Activated naive CD4-positive, alpha-beta T cell treated with anti-CD3 and anti-CD28 coated beads, Interleukin-2, amount 50 U/mL, for 72 hours (primary cell): ENCODE measurements at regions not wholly inside any gene's neighbourhood (a gene's known extent, or its start where the extent isn't known, plus 50 kb on each side); places are given as distances from the start of the nearest gene placed in this dataset.

Experiments
- ATAC-seq, 2 donors: fragments of 150-1000 bp; cut with Tn5 transposase; 2 replicates each; pipeline ENCODE4 v1.10.0; 2021; ENCODE audit warnings: mild to moderate bottlenecking in 2 of 2, moderate library complexity in 2 of 2
- DNase-seq, 2 donors: peaks; one replicate each; pipeline ENCODE4 v3.0.0; 2021 to 2022; ENCODE audit warnings: low spot score in 2 of 2
- H3K27ac Mint-ChIP-seq, 2 donors: one replicate each; pipeline ENCODE4 v1.8.0; 2022; ENCODE audit warnings: mild to moderate bottlenecking in 2 of 2, mixed read lengths in 2 of 2
- H3K36me3 Mint-ChIP-seq, 2 donors: one replicate each; pipeline ENCODE4 v1.8.0; 2022; ENCODE audit warnings: mixed read lengths in 2 of 2
- H3K9me3 Mint-ChIP-seq, 2 donors: one replicate each; pipeline ENCODE4 v1.8.0; 2022; ENCODE audit warnings: mixed read lengths in 2 of 2

GRCh38 chr5:3230254-3230653, 365.4 kb upstream of the IRX1 start:
- Mint-ChIP-seq H3K9me3 (no peaks in the 10 kb centered on the region), H3K27ac (no peak overlapping the region), H3K36me3 (peaks cover 0 to 4% of the 10 kb centered on the region in 2 donors)
- ATAC-seq (no peak), DNase-seq (no peak)

- Mint-ChIP-seq H3K36me3 (peaks cover 0 to 5% of the 10 kb centered on the region in 2 donors), H3K27ac (no peak overlapping the region), H3K9me3 (peaks cover 0 to 5% of the 10 kb centered on the region in 2 donors)
- ATAC-seq (no peak), DNase-seq (no peak)
Observed at GRCh38 chr5:3226196-3226920, 369.3 kb upstream of the IRX1 start.

- H3K27ac Mint-ChIP-seq = no peak overlapping the region
- no peak for DNase-seq
- peaks cover 0 to 5% of the 10 kb centered on the region in 2 donors for H3K36me3 Mint-ChIP-seq
- ATAC-seq = no peak
- H3K9me3 Mint-ChIP-seq = peaks cover 0 to 5% of the 10 kb centered on the region in 2 donors
Observed at GRCh38 chr5:3225201-3225960, 370.3 kb upstream of the IRX1 start.

GRCh38 chr5:3222924-3223323, 372.7 kb upstream of the IRX1 start:
- peaks cover 0 to 5% of the 10 kb centered on the region in 2 donors for H3K36me3 Mint-ChIP-seq
- DNase-seq = no peak
- no peak for ATAC-seq
- peaks cover 0 to 5% of the 10 kb centered on the region in 2 donors for H3K9me3 Mint-ChIP-seq
- no peak overlapping the region for H3K27ac Mint-ChIP-seq

GRCh38 chr5:3221432-3221831, 374.2 kb upstream of the IRX1 start:
- H3K27ac Mint-ChIP-seq = no peak overlapping the region
- ATAC-seq = no peak
- peaks cover 0 to 5% of the 10 kb centered on the region in 2 donors for H3K9me3 Mint-ChIP-seq
- no peak for DNase-seq
- peaks cover 0 to 5% of the 10 kb centered on the region in 2 donors for H3K36me3 Mint-ChIP-seq

GRCh38 chr5:3220638-3221288, 374.9 kb upstream of the IRX1 start:
- H3K27ac Mint-ChIP-seq = no peak overlapping the region
- DNase-seq (no peak), ATAC-seq (no peak)
- peaks cover 0 to 5% of the 10 kb centered on the region in 2 donors for H3K36me3 Mint-ChIP-seq
- peaks cover 0 to 5% of the 10 kb centered on the region in 2 donors for H3K9me3 Mint-ChIP-seq

- ATAC-seq = no peak
- no peak overlapping the region for H3K27ac Mint-ChIP-seq
- H3K36me3 Mint-ChIP-seq = peaks cover 0 to under 1% of the 10 kb centered on the region in 2 donors
- no peak for DNase-seq
- peaks cover 0 to 5% of the 10 kb centered on the region in 2 donors for H3K9me3 Mint-ChIP-seq
Observed at GRCh38 chr5:3220201-3220600, 375.4 kb upstream of the IRX1 start.

- Mint-ChIP-seq H3K9me3 (peaks cover 0 to 5% of the 10 kb centered on the region in 2 donors), H3K36me3 (no peaks in the 10 kb centered on the region), H3K27ac (no peak overlapping the region)
- DNase-seq (no peak), ATAC-seq (no peak)
Observed at GRCh38 chr5:3218916-3219650, 376.5 kb upstream of the IRX1 start.

- no peaks in the 10 kb centered on the region for H3K36me3 Mint-ChIP-seq
- H3K27ac Mint-ChIP-seq = no peak overlapping the region
- H3K9me3 Mint-ChIP-seq = peaks cover 0 to 5% of the 10 kb centered on the region in 2 donors
- DNase-seq (no peak), ATAC-seq (no peak)
Observed at GRCh38 chr5:3217771-3218495, 377.7 kb upstream of the IRX1 start.

- Mint-ChIP-seq H3K36me3 (no peaks in the 10 kb centered on the region), H3K27ac (no peak overlapping the region), H3K9me3 (peaks cover 0 to under 1% of the 10 kb centered on the region in 2 donors)
- DNase-seq (no peak), ATAC-seq (no peak)
Observed at GRCh38 chr5:3217114-3217513, 378.5 kb upstream of the IRX1 start.

- Mint-ChIP-seq H3K36me3 (no peaks in the 10 kb centered on the region), H3K9me3 (no peaks in the 10 kb centered on the region), H3K27ac (no peak overlapping the region)
- DNase-seq (no peak), ATAC-seq (no peak)
Observed at GRCh38 chr5:3216386-3216785, 379.2 kb upstream of the IRX1 start.

GRCh38 chr5:3214838-3215374, 380.7 kb upstream of the IRX1 start:
- Mint-ChIP-seq H3K27ac (no peak overlapping the region), H3K36me3 (no peaks in the 10 kb centered on the region), H3K9me3 (peaks cover 4% of the 10 kb centered on the region in 2 donors)
- no peak for DNase-seq
- ATAC-seq = no peak

GRCh38 chr5:3214396-3214795, 381.2 kb upstream of the IRX1 start:
- no peaks in the 10 kb centered on the region for H3K36me3 Mint-ChIP-seq
- DNase-seq (no peak), ATAC-seq (no peak)
- H3K9me3 Mint-ChIP-seq = peaks cover 4% of the 10 kb centered on the region in 2 donors
- H3K27ac Mint-ChIP-seq = no peak overlapping the region

GRCh38 chr5:3212869-3213268, 382.8 kb upstream of the IRX1 start:
- Mint-ChIP-seq H3K27ac (no peak overlapping the region), H3K36me3 (no peaks in the 10 kb centered on the region)

GRCh38 chr5:3210531-3210930, 385.1 kb upstream of the IRX1 start:
- DNase-seq (no peak), ATAC-seq (no peak)
- Mint-ChIP-seq H3K36me3 (peaks cover 0 to 2% of the 10 kb centered on the region in 2 donors), H3K27ac (no peak overlapping the region), H3K9me3 (peaks cover 5 to 6% of the 10 kb centered on the region in 2 donors)

More at GRCh38 chr5:3212869-3213268, 382.8 kb upstream of the IRX1 start:
- DNase-seq (no peak), ATAC-seq (no peak)
- H3K9me3 Mint-ChIP-seq = peaks cover 4% of the 10 kb centered on the region in 2 donors

- no peak for ATAC-seq
- peaks cover 0 to 7% of the 10 kb centered on the region in 2 donors for H3K36me3 Mint-ChIP-seq
- DNase-seq = no peak
- peaks cover 12% of the 10 kb centered on the region in 2 donors for H3K9me3 Mint-ChIP-seq
- H3K27ac Mint-ChIP-seq = no peak overlapping the region
Observed at GRCh38 chr5:3209918-3210317, 385.7 kb upstream of the IRX1 start.
